GM13976 (cell line): ENCODE measurements at regions not wholly inside any gene's neighbourhood (a gene's known extent, or its start where the extent isn't known, plus 50 kb on each side); places are given as distances from the start of the nearest gene placed in this dataset.
"Not testable (repeated sequence)": the region's sequence is repeated elsewhere in the genome, so short reads cannot be mapped to it uniquely, and the experiment has no call there.

Experiments
- DNase-seq: peaks from one replicate; pipeline ENCODE4 v3.0.0; 2012; ENCODE audit warnings: low spot score
- CTCF ChIP-seq: IDR thresholded peaks from 2 replicates; pipeline ENCODE4 v1.5.1; 2012; ENCODE audit warnings: borderline replicate concordance, mild to moderate bottlenecking; ENCODE audit not compliant: insufficient read depth; ENCODE audit errors: extremely low read depth, missing control alignments, control extremely low read depth
- in situ Hi-C: fragments of 300-500 bp; cut with MboI; formaldehyde crosslinking; loops from one replicate; pipeline ENCODE4 v1.12.0; 2022; ENCODE audit warnings: low sequenced_read_pairs, mixed read lengths, inconsistent platforms; ENCODE audit not compliant: unreplicated experiment

GRCh38 chr13:31385540-31385939, 185.8 kb downstream of the B3GLCT start:
- DNase-seq = no peak
- in situ Hi-C loops = no loop called here
- no peak for TF ChIP-seq CTCF

GRCh38 chr13:31394506-31394905, 194.7 kb downstream of the B3GLCT start:
- in situ Hi-C loops = no loop called here
- DNase-seq = no peak
- TF ChIP-seq CTCF = no peak

GRCh38 chr13:31395090-31395489, 195.3 kb downstream of the B3GLCT start:
- no peak for TF ChIP-seq CTCF
- DNase-seq = no peak
- in situ Hi-C loops = no loop called here

- TF ChIP-seq CTCF = no peak
- in situ Hi-C loops = no loop called here
- DNase-seq = no peak
Measured at GRCh38 chr13:31399690-31400089, 199.9 kb downstream of the B3GLCT start.

GRCh38 chr13:31403711-31404110, 203.9 kb downstream of the B3GLCT start:
- in situ Hi-C loops, DNase-seq: not testable (repeated sequence)

GRCh38 chr13:31408927-31409326, 209.2 kb downstream of the B3GLCT start:
- in situ Hi-C loops = no loop called here
- DNase-seq = no peak

GRCh38 chr13:31409678-31410356, 210.0 kb downstream of the B3GLCT start:
- in situ Hi-C loops = no loop called here
- DNase-seq = no peak
- TF ChIP-seq CTCF = no peak

More at GRCh38 chr13:31408927-31409326, 209.2 kb downstream of the B3GLCT start:
- no peak for TF ChIP-seq CTCF
